HG03460 (cell line): ENCODE measurements at regions not wholly inside any gene's neighbourhood (a gene's known extent, or its start where the extent isn't known, plus 50 kb on each side); places are given as distances from the start of the nearest gene placed in this dataset.

ENCODE experiments used
- ATAC-seq: cut with Tn5 transposase; IDR thresholded peaks from one replicate; pipeline ENCODE4 v1.9.1; 2021; ENCODE audit not compliant: unreplicated experiment

DNA sequence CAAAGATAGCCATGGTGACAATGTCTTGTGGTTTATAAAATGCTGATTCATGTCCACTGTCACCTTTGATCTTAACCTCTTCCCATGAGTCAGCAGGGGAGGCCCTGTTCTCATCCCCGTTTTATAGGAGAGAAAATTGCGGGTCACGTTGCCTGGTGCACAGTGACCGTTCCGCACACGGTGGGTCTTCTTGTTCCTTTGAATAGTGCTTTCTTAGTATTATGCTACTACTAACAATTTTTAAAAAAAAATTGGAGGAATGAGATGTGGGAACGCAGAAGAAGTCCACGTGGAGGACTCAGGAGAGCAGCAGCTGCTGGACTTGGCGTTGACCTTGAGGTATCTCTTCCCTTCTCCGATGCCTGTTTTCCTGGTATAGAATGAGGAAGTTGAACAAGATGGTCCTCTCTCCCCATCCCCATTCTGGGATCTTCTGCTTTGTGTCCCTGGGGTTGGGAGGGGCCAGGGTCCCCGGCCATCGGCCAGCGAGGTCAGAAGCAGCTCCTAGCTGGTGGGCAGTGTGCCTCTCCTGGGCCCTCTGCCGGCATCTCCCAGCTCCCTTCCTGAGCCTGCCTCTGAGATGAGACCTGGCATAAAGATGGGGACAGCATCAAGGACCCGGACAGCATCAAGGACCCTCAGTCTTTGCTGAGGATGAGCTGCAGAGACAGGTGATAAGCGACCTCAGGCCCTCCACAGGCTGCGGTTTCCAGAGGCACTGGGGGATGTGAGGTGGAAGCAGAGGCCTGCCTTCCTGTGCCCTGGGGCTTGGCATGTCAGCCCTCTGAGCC, 143.9 kb downstream of the C9orf50 start:
- no peak for ATAC-seq

DNA sequence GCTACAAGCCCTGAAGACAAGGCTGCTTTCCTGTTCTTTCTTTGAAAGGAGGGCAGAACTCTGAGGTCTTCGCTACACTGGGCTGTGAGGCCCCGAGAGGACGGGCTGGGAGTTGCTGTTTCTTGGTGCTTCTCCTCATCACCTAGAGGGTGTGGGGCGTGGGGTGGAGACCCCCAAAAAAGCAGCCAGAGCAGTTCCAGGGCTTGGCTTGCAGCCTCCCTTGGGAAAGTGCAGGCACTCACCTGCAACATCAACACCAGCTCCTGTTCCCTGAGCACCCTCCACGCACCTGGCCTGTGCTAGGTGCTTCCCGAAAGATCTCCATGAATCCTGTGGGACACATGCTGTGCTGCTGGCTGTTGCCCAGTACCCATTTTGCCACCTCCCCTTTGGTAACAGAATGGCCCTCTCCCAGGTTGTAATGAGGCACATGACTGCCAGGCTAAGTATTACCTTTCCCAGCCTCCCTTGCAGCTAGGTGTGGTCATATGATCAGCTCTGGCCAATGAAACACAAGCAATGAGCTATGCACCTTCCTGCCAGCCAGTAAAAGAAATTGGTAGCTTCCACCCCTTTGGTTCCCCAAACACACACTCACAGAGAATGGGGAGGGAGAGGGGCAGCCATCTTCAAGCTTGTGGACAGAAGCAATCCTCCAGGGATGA, 146.0 kb downstream of the C9orf50 start:
- no peak for ATAC-seq

DNA sequence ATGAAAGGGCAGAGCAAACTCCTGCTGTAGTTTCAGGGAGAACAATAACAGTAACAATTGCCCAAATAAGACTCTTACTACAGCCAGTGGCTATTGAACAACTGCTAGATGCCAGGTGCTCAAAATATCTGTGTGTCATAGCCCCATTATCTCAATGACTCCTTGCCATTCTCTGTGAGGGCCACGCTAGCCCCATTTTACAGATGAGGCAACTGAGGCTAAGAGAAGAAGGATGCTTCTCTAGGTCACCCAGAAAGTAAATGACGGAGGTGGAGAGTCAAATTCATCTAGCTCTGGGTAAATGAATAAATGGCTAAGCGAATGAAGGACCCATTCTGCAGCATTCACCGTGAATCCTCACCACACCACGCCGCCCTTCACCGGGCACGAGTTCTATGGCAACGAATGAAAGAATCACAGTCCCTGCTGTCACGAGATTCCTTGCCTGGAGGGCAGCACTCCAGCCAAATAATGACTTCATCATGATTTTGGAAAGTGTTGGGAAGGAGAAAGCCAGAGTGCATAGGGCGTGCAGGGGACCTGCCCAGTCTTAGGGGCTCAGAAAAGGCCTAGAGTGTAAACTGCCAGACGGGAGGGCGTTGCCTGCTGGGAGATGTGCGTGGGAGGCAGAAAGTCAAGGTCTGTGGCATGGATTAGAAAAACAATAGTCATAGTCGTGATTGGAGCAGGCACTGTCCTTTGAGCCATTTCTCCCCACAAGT, 147.2 kb downstream of the C9orf50 start:
- ATAC-seq = no peak

DNA sequence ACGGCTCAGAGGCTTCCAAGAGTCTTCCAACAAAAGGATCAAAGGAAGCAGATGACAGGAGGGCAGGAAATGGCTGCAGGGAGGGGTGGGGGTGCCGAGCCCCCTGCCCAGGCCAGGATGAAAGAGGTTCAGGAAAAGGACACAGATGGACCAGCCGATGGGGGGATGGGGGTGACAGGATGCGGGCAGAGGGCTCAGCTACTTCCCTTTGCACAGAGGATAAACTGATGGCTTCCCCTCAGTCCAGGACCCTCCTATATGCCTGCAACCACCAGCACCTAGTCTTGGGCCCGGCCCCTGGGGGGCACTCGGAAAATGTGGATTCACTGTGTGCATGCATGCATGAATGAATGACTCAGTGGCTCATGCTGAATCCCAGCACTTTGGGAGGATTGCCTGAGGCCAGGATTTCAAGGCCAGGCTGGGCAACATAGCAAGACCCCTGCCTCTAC, 148.2 kb downstream of the C9orf50 start:
- ATAC-seq = no peak

DNA sequence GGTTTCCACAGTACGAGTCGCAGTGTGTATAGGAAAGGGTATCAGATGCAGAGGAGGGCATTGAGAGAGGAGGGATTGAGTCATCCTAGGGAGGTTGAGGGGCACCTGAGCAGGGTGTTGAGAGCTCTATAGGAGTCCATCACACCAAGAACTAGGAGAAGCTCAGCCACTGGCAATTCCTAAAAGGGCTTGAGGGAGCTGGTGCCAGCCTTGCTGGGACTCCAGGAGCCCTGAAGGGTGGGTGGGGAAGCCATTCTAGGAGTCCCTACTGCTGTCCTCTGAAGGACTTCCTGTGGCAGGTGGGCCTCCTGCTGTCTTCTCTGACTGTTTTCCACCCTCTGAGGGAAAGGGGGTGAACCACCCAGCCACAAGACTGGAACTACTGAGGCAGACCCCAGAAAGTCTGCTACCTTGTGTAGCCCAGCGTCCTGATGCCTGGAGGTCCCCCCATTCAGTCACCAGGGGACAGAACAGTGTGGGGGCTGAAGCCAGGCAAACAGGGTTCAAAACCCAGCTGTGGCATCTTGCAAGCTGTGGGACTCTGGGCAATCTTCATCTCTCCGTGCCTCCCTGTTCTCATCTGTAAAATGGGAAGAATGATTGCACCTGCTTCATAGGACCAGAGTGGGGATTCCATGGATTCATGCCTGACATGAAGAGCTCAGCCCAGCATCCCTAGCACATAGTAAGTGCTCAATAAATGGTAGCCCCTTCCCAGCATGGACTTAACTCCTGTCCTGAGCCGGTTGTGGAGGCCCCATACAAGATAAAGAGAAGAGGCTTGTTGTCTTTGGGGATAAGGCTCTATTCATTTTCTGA, 149.5 kb downstream of the C9orf50 start:
- no peak for ATAC-seq

DNA sequence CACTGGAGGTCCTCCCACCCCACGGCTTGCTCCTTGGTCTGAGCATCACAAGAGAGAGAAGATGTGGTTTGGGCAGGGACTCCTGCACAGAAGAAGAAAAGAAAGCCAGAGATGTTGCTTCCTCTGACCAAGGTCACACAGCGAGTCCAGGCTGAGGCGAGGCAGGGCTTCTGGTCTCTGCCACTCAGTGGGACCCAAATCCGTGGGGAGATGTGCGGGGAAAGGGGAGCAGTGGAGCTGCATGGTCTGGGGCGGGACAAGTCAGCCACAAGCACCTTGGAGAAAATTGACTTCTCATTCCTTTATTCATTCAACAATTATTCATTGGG, 150.9 kb downstream of the C9orf50 start:
- no peak for ATAC-seq

DNA sequence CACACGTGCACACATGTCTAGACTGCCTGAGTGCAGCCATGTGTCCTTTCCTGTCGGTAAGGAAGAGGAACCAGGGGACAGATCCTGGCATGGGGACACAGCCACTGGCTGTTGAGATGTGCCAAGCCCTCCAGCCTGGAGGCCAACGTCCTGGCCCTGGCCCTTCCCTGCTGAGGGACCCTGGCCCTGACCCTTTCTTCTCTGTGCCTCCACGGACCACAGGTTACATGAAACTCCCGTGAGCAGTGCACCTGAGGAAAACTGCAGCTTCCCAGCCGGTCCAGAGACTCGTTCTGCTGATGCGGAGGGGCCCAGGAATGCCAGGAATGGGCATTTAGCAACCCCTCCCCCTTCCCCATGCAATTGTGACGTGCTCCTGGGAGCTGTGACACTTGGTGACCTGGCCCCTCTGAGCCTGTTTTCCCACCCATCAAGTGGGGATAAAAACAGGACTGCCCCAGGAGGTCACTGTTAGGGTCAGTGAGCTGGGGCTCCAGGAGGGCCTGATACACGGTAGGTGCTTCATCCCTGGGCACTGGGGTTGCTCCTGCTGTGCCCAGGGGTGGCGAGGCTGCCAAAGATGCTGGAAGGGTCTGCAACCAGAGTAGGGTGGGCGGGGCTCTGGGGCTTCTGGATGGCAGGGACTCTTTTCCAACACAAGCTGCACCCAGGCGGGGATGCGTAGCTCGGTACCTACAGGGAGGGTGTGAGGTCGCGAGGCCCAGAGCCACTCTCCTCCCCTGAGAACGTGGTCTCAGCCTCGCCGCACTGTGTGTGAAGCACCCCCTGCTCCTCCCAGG, 151.5 kb downstream of the C9orf50 start:
- no peak for ATAC-seq

DNA sequence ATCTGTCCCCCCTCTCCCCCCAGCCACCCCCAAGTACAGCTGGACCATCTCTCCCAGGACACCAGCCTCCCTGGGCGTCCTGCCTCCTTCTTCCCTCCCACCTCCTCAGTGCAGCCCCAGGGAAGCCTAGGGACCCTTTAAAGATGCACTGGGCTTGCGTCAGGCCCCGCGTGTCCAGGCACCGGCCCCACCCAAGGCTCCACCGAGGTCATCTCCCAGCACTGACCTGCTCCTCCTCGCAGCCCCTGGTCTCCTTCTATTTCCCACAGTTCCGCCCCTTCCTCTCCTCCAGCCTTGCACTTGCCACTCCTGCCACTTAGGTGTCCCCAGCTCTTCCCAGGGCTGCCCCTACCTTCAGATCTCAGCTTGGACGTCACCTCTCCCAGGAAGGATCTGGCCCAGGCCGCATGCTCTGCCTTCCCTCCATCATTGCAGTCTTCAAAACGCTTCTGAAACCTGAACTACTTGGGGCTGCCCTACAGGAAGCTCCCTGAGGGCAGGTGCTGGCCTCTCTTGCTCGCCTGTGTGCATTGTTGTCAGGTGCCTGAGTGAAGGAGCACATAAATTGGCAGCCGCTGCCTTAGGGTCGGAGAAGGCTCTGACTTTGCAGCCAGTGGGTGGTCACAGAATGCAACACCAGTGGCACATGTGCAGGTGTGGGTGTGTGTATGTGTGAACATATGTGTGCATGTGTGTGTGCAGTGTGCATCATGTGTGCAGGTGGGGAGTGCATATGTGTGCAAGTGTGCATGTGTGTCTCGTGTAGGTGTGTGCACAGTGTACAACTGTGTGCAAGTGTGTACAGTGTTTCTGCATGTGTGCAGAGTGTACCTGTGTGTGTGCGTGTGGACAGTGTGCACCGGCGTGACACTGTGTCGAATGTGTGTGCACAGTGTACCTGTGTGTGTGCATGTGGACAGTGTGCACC, 152.9 kb downstream of the C9orf50 start:
- no peak for ATAC-seq

DNA sequence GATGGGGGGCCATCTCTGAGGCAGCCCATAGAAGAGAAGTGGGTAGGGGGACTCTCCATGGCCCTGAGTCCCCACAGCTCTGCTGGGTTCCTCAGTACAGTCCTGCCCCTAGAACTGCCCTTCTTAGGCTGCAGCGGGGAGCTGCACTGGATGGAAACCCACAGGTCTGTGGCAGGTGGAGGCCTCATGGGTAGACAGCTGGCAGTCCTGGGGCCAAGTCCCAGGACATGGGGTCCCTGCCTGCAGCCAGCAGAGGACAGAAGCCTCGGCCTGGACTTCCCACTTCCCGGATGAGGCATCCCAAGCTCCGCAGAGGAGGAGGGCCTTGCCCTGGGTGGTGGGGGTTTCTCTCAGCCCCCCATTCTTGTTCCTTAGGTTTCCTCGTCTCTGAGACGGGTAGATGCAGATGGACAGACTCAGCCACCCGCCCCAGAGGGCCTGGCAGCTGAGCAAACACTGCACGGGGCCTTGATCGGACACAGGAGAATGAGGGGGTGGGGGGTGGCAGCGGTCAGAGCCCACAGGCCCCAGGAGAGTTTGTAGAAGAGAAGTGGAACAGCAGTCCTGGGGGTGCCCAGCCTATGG, 153.8 kb downstream of the C9orf50 start:
- no peak for ATAC-seq

DNA sequence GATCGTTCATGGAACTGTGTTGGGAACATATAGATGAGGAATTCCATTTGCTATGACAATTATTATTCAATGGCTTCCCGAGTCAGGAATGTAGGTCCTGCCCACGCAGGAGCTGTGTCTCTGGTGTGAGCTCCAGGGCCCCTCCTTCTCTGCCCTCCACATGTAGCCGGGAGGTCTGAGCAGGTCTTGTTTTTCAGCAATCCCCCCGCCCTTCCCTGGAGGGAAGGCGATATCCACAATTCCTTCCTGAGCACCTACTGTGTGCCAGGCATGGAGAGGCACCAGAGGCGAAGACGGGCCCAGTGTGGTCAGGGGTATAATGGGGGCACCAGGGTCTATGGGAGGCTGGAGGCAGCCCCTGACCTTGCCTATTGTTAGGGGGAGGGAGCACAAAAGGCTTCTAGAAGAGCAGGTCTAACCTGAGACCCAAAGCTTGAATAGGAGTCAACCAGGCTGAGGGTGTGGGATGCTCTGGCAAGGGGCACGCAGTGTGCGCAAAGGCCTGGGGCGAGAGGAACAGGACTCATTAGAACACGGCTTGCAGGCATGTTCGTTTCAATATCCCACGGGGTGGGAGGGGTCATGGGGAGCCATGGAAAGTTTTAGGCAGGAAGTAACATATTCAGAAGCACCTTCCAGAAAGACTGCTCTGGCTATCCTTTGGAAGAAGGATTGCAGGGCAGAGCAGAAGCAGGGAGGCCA, 154.9 kb downstream of the C9orf50 start:
- no peak for ATAC-seq

DNA sequence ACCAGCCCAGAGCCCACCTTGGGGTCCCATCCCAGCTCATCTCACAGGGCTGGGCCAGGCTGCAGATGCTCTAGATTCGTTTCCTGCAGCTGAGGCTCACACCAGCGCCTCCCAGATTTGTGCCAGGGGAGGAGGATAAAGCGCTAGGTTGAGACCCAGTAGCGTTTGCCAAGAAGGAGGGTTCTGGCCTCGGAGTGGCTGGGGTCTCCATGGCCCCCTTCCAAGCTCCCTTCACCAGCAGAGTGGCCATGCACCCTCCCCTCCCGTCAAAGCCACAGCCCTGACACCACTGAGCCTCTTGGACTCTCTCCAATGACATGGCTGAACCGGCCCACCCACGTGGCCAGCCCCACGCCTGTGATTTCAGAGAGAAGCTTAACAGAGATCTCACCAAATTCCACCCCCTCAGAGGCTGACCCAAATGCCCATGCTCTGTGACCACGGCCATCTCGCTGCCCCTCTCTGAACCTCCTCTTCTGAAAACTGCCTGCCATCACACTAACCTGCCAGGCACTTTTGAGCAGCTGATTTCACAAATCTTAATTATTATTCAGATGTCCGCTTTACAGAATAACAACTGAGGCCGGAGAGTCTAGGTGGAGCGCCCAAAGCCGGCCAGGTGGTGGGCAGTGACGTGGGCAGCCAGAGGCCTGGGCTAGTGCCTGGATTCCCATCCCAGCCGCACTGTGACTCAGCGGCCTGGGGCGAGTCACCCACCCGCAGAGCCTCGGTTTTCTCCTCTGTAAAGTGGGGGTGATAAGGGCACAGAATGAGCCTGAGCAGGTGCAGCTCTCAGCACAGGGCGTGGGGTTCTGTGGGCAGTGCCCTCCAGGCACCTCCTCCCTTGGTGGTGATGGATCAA, 155.7 kb downstream of the C9orf50 start:
- no peak for ATAC-seq

DNA sequence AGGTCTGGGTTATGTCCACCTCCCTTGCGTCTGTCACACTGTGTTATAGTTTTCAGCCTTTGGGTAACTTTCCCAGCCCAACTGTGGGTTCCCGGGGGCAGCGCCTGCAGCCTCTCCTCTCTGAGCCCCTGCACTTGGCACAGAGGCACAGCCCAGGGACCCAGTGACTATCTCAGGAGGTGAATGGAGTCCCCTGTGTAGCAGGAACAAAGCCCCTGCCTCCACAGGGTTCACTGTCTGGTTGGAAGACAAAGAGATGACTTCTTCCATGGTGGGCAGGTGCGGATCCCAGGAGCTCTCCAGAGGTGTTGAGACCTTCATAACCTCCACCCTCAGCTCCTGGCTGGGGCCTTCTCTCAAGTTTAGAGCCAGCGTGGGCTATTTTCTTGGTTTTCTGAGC, 156.9 kb downstream of the C9orf50 start:
- ATAC-seq = no peak

DNA sequence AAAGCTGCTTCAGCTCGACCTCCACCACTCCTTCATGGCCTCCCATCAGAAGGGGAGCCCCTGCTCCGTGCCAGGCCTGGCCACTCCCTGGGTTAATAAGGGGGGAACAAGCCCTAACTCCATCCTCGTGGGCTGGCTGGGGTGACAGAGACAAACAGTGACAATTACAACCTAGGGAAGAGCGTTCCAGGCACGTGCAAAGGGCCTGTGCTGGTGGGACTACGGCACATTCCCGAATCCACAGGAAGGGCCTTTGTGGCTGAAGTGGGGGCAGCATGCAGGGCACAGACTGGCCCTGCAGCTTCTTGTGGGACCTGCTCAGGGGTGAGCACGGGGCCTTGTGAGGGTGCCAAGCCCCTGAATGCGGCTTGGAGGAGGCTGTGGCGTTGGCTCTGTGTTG, 157.4 kb downstream of the C9orf50 start:
- ATAC-seq = no peak

DNA sequence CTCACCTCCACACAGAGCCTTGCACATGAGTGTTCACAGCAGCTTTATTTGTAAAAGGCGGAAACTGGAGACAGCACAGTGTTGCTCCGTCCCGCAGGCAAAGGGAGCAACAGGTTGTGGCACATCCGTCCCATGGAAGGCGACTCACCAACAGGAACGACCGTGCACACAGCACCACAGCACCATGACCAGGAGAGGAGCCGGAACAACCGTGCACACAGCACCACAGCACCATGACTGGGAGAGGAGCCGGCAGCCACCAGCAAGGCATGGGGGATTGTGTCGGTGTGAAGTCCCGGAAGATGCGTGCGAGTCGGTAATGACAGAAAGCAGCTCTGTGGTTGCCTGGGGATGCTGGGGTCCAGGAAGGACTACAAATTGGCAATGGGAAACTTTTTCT, 158.5 kb downstream of the C9orf50 start:
- ATAC-seq = no peak

DNA sequence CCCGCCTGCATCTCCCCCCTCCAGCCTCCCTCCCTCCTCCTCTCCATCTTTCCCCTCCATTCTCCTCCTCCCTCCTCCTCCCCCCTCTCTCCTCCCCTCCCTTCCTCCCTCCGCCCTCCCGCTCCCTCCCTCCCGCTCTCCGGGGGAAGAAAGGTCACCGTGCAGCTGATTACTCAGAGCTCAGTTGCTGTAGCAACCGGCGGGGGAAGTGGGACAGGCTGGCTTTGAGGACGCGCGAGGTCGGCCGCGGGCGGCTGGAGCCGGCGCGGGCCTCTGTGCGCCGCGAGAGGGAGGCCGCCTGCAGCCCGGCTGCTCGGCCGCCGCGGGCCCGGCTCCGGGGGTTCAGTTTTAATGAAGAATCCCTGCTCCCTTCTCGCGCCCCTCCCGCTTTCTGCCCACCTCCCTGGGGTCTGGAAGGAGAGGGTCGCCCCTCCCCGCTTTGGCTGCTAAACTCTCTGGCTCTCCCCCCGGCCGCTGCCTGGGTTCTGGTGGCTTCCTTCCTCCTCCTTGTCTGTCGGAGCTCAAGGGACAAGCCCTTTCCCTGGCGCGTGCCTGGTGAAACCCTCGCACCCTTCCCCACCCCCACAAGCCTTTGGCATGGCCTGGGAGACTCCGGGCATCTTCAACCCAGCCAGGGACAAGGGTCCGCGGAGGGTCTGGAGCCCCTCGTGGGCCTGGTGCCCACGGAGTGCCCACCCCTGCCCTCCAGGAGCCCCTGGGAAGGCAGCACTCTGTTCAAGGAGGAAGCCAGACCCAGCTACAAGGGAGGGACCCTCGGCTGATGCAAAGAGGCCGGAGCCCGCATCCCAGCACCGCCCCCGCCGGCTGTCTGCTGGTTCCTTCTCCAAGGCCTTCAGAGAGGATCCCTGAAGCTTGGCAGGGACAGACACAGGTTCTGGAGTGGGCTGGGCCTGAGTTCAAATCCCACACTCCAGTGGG, 160.3 kb downstream of the C9orf50 start:
- peak; percentile 55 for ATAC-seq

DNA sequence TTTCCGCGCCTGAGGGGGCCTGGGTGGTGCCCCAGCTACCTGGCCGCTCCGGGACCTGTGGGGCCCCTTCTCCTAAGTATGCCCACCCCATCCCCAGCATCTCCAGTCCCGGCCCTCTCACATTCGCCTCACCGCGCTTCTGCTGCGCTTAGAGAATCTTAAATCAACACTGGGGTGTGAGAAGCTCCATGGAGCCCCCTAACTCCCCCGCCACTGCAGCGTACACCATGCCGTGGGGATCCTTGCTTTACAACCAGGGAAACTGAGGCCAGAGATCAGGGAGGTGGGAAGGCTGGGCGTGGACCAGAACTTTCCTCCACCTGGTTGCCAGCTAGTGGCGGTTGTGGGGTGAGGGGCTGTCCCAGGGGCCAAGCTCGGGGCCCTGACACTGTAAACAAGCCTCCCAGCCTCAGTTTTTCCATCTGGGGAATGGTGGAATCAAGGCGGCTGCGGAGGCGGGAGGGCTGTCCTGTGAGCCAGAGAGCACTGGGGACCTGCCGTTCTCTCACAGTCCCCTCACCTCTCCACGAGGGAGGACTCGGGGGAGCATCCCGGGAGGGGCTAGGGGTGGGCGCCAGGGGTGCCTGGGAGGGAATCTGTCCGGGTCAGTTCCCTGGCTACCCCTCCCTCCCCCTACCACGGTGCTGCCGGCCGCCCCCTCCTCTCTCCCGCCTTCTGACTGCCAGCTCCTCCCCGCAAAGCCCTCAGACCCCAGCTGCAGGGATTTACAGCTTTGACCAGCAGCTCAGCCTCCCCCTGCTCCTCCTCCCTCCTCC, 161.2 kb downstream of the C9orf50 start:
- no peak for ATAC-seq
